ENCODE measurements at regions not wholly inside any gene's neighbourhood (a gene's known extent, or its start where the extent isn't known, plus 50 kb on each side); places are given as distances from the start of the nearest gene placed in this dataset.

GRCh38 chr20:43305749-43306148, 116.0 kb upstream of the PTPRT start:
- POLR2A ChIA-PET (ENCODE audit: low non-redundant PET): no interaction called here
- H3K27ac ChIP-seq: no peak overlapping the region
- CTCF ChIA-PET: no interaction called here
- DNase-seq (ENCODE audit: low spot score): no peak
- no peak for TF ChIP-seq CTCF (conservative IDR thresholded peaks at IDR 0.05; ENCODE audit: low read depth)

GRCh38 chr20:43304598-43304997, 114.9 kb upstream of the PTPRT start:
- POLR2A ChIA-PET (ENCODE audit: low non-redundant PET): no interaction called here
- H3K27ac ChIP-seq: no peak overlapping the region
- CTCF ChIA-PET: interaction anchor here (0.9 kb wide), 1 partner anchor 36 kb away, joined by 4 read pairs; no protein-coding TSS in a partner anchor
- no peak for DNase-seq (ENCODE audit: low spot score)
- no peak for TF ChIP-seq CTCF (conservative IDR thresholded peaks at IDR 0.05; ENCODE audit: low read depth)

GRCh38 chr20:43302936-43303335, 113.2 kb upstream of the PTPRT start:
- DNase-seq (ENCODE audit: low spot score): no peak
- ChIA-PET POLR2A (ENCODE audit: low non-redundant PET) (no interaction called here), CTCF (no interaction called here)
- TF ChIP-seq CTCF (conservative IDR thresholded peaks at IDR 0.05; ENCODE audit: low read depth): no peak
- H3K27ac ChIP-seq: no peak overlapping the region

- CTCF ChIA-PET: no interaction called here
- no peak for DNase-seq (ENCODE audit: low spot score)
- POLR2A ChIA-PET (ENCODE audit: low non-redundant PET): no interaction called here
- TF ChIP-seq CTCF (conservative IDR thresholded peaks at IDR 0.05; ENCODE audit: low read depth): no peak
- H3K27ac ChIP-seq: no peak overlapping the region
Observed at GRCh38 chr20:43300901-43301300, 111.2 kb upstream of the PTPRT start.

GRCh38 chr20:43295781-43296180, 106.1 kb upstream of the PTPRT start:
- CTCF ChIA-PET: no interaction called here
- DNase-seq (ENCODE audit: low spot score): no peak
- POLR2A ChIA-PET (ENCODE audit: low non-redundant PET): no interaction called here
- no peak for TF ChIP-seq CTCF (conservative IDR thresholded peaks at IDR 0.05; ENCODE audit: low read depth)
- no peak overlapping the region for H3K27ac ChIP-seq

GRCh38 chr20:43295263-43295662, 105.6 kb upstream of the PTPRT start:
- ChIA-PET POLR2A (ENCODE audit: low non-redundant PET) (no interaction called here), CTCF (no interaction called here)
- no peak for TF ChIP-seq CTCF (conservative IDR thresholded peaks at IDR 0.05; ENCODE audit: low read depth)
- DNase-seq (ENCODE audit: low spot score): no peak
- H3K27ac ChIP-seq: no peak overlapping the region

GRCh38 chr20:43294031-43294430, 104.3 kb upstream of the PTPRT start:
- CTCF ChIA-PET: interaction anchor here (0.6 to 0.7 kb wide), 2 partner anchors 12 to 1126 kb away, joined by 3 read pairs; no protein-coding TSS in a partner anchor
- POLR2A ChIA-PET (ENCODE audit: low non-redundant PET): no interaction called here
- DNase-seq (ENCODE audit: low spot score): no peak
- TF ChIP-seq CTCF (conservative IDR thresholded peaks at IDR 0.05; ENCODE audit: low read depth): no peak
- H3K27ac ChIP-seq: no peak overlapping the region

All from RWPE1 (cell line).